B cell (primary cell): ENCODE measurements at regions not wholly inside any gene's neighbourhood (a gene's known extent, or its start where the extent isn't known, plus 50 kb on each side); places are given as distances from the start of the nearest gene placed in this dataset.

Source experiments
- ATAC-seq: fragments of 200-7000 bp; cut with Tn5 transposase; one replicate; pipeline ENCODE4 v1.10.0; 2021; ENCODE audit warnings: low read depth, mild to moderate bottlenecking, moderate number of reproducible peaks, moderate library complexity
- CTCF ChIA-PET: fragments of 350-600 bp; sonication (Branson Sonifier 250); formaldehyde crosslinking; loops from one replicate; lab custom pipeline; 2021; ENCODE audit warnings: antibody characterized with exemption, inconsistent platforms; lab: Charles Lee
- POLR2A ChIA-PET: fragments of 350-600 bp; sonication (Branson Sonifier 250); formaldehyde crosslinking; loops from one replicate; lab custom pipeline; 2021; ENCODE audit warnings: antibody characterized with exemption; lab: Charles Lee
- DNase-seq: peaks from one replicate; pipeline ENCODE4 v3.0.0; 2013
- H2AFZ ChIP-seq: 2 replicates; pipeline ENCODE4 v1.6.1; 2012; ENCODE audit warnings: mild to moderate bottlenecking, low read depth, low read length; ENCODE audit not compliant: insufficient read depth, poor library complexity, severe bottlenecking
- H3K27ac ChIP-seq, 2 donors: 1 replicate in 1 of 2; 2 replicates in 1 of 2; pipeline ENCODE4 v1.5.1; 2012 to 2013; ENCODE audit warnings: low read length in 2 of 2, mild to moderate bottlenecking in 2 of 2, moderate library complexity in 1 of 2
- H3K27me3 ChIP-seq, 4 experiments: fragments of 200-600 bp in 1 of 4; sonication (generic) in 1 of 4; replicated peaks in 1 of 4; 1 replicate in 2 of 4; 2 replicates in 2 of 4; pipeline versions ENCODE4 v1.6.1 to v1.7.0; 2013 to 2016; ENCODE audit warnings: low read length in 3 of 4, mild to moderate bottlenecking in 2 of 4, mixed read lengths in 1 of 4, moderate library complexity in 1 of 4; ENCODE audit not compliant: insufficient read depth in 4 of 4, control insufficient read depth in 3 of 4; ENCODE audit errors: control extremely low read depth in 1 of 4
- H3K36me3 ChIP-seq, 2 experiments: replicated peaks in 1 of 2; 1 replicate in 1 of 2; 2 replicates in 1 of 2; pipeline versions ENCODE4 v1.6.1 to v1.7.1; 2013; ENCODE audit warnings: low read length in 1 of 2; ENCODE audit not compliant: insufficient read depth in 2 of 2, control insufficient read depth in 1 of 2; ENCODE audit errors: control extremely low read depth in 1 of 2, extremely low read depth in 1 of 2
- H3K4me1 ChIP-seq, 2 donors: fragments of 200-600 bp in 1 of 2; sonication (generic) in 1 of 2; 1 replicate in 1 of 2; 2 replicates in 1 of 2; pipeline versions ENCODE4 v1.5.1 to v1.6.1; 2013 to 2017; ENCODE audit warnings: low read length in 2 of 2; ENCODE audit not compliant: control insufficient read depth in 2 of 2, insufficient read depth in 2 of 2
- H3K4me2 ChIP-seq: replicated peaks from 2 replicates; pipeline ENCODE3; 2012; ENCODE audit warnings: mild to moderate bottlenecking, low read depth, low read length; ENCODE audit not compliant: poor library complexity, severe bottlenecking
- H3K4me3 ChIP-seq, 5 experiments: fragments of 200-600 bp in 1 of 5; sonication (generic) in 1 of 5; 1 replicate in 3 of 5; 2 replicates in 2 of 5; pipeline versions ENCODE4 v1.5.1 to v1.7.0; 2011 to 2016; ENCODE audit warnings: low read length in 4 of 5, mild to moderate bottlenecking in 4 of 5, low read depth in 2 of 5, control low read depth in 1 of 5, moderate library complexity in 1 of 5; ENCODE audit not compliant: insufficient read depth in 1 of 5; ENCODE audit errors: control extremely low read depth in 1 of 5, extremely low read depth in 1 of 5
- H3K79me2 ChIP-seq: fragments of 200-600 bp; sonication (generic); one replicate; pipeline ENCODE4 v1.6.0; 2016; ENCODE audit warnings: low read length; ENCODE audit not compliant: control insufficient read depth, insufficient read depth
- H3K9ac ChIP-seq: fragments of 200-600 bp; sonication (generic); 2 replicates; pipeline ENCODE4 v1.6.1; 2017; ENCODE audit warnings: mild to moderate bottlenecking, low read length, moderate library complexity
- H3K9me3 ChIP-seq, 3 donors: one replicate each; pipeline versions ENCODE4 v1.6.1 to v1.7.1; 2013; ENCODE audit warnings: low read length in 2 of 3; ENCODE audit not compliant: control insufficient read depth in 2 of 3, insufficient read depth in 1 of 3; ENCODE audit errors: control extremely low read depth in 1 of 3
- H4K20me1 ChIP-seq: 2 replicates; pipeline ENCODE4 v1.6.0; 2012; ENCODE audit warnings: mild to moderate bottlenecking, low read length; ENCODE audit not compliant: insufficient read depth, control insufficient read depth, poor library complexity, severe bottlenecking
- H3K27ac Mint-ChIP-seq: one replicate; pipeline ENCODE4 v1.8.0; 2021; ENCODE audit warnings: mixed read lengths
- H3K27me3 Mint-ChIP-seq: one replicate; pipeline ENCODE4 v1.8.0; 2021; ENCODE audit warnings: mixed read lengths
- H3K4me1 Mint-ChIP-seq: one replicate; pipeline ENCODE4 v1.8.0; 2021; ENCODE audit warnings: mixed read lengths
- H3K4me3 Mint-ChIP-seq: one replicate; pipeline ENCODE4 v1.8.0; 2021; ENCODE audit warnings: mixed read lengths
- H3K9me3 Mint-ChIP-seq: one replicate; pipeline ENCODE4 v1.8.0; 2022; ENCODE audit warnings: mixed read lengths; ENCODE audit not compliant: insufficient read depth
- CTCF ChIP-seq: fragments of 200-600 bp; IDR thresholded peaks from one replicate; pipeline ENCODE4 v1.8.0; 2022; ENCODE audit warnings: antibody characterized with exemption, mild to moderate bottlenecking
- EZH2 ChIP-seq: IDR thresholded peaks from 2 replicates; pipeline ENCODE4 v1.6.1; 2012; ENCODE audit warnings: borderline replicate concordance, low read depth, mild to moderate bottlenecking, moderate library complexity, low read length; ENCODE audit not compliant: insufficient read depth, poor library complexity, severe bottlenecking
- WGBS: methylation state at CpG from one replicate; pipeline ENCODE4 v1.1.5; 2013; ENCODE audit warnings: missing lambda C conversion rate; ENCODE audit not compliant: insufficient coverage; 5-methylcytosine and 5-hydroxymethylcytosine counted together
- intact Hi-C: fragments of 100-400 bp; cut with micrococcal nuclease; formaldehyde crosslinking; loops from one replicate; pipeline ENCODE4 v1.10.0; 2022

- Histone ChIP-seq H2AFZ (no peak overlapping the region), H3K4me2 (no peak overlapping the region), H3K27ac (no peak overlapping the region), H3K36me3 (no peaks in the 10 kb centered on the region), H3K79me2 (no peaks in the 10 kb centered on the region), H3K4me3 (no peak overlapping the region), H3K9ac (no peak overlapping the region), H3K4me1 (no peaks in the 10 kb centered on the region), H3K27me3 (no peaks in the 10 kb centered on the region), H3K9me3 (no peaks in the 10 kb centered on the region), H4K20me1 (no peaks in the 10 kb centered on the region)
- intact Hi-C loops: no loop called here
- no peak for TF ChIP-seq CTCF
- no peak for TF ChIP-seq EZH2
- CTCF ChIA-PET: no interaction called here
- no peaks in the 10 kb centered on the region for H3K27me3 Mint-ChIP-seq
- no peaks in the 10 kb centered on the region for H3K9me3 Mint-ChIP-seq
- H3K4me3 Mint-ChIP-seq: no peak overlapping the region
- WGBS: 100% methylated on average over 1 of the region's 2 CpGs
- ATAC-seq (no peak), DNase-seq (no peak)
- no peak overlapping the region for H3K27ac Mint-ChIP-seq
- POLR2A ChIA-PET: no interaction called here
- no peaks in the 10 kb centered on the region for H3K4me1 Mint-ChIP-seq
Observed at GRCh38 chr11:80948781-80949180, 1508.0 kb upstream of the TENM4 start.

DNA sequence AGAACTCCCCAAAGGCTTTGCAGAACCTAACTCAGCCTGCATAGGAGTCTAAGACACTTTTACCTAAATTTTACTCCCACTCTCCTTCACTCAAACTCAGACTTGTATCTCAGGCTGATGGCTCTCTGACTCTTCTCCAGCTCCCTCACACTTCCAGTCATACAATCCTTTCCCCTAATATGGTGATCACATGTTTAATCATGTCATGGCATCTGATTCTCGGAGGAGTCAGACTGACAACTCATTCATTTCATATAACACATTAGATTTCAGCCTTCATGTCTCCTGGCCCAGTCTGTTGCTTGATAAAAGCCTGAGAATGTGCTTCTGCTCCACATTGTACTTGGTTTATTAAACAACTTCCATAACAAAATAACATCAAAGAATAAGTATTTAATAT, 1503.9 kb upstream of the TENM4 start:
- H4K20me1 ChIP-seq: no peaks in the 10 kb centered on the region
- H3K36me3 ChIP-seq: no peaks in the 10 kb centered on the region
- no peak overlapping the region for H2AFZ ChIP-seq
- intact Hi-C loops: no loop called here
- ChIA-PET CTCF (no interaction called here), POLR2A (no interaction called here)
- H3K9ac ChIP-seq: no peak overlapping the region
- H3K27ac ChIP-seq: no peak overlapping the region
- no peaks in the 10 kb centered on the region for H3K79me2 ChIP-seq
- H3K4me3 Mint-ChIP-seq: no peak overlapping the region
- no peaks in the 10 kb centered on the region for H3K4me1 ChIP-seq
- H3K27ac Mint-ChIP-seq: no peak overlapping the region
- no peaks in the 10 kb centered on the region for H3K9me3 ChIP-seq
- no peaks in the 10 kb centered on the region for H3K27me3 Mint-ChIP-seq
- DNase-seq (no peak), ATAC-seq (no peak)
- H3K27me3 ChIP-seq: no peaks in the 10 kb centered on the region
- H3K4me1 Mint-ChIP-seq: no peaks in the 10 kb centered on the region
- H3K4me2 ChIP-seq: no peak overlapping the region
- no peaks in the 10 kb centered on the region for H3K9me3 Mint-ChIP-seq
- TF ChIP-seq CTCF (no peak), EZH2 (no peak)
- H3K4me3 ChIP-seq: no peak overlapping the region
- 100% methylated on average over 1 of the region's 1 CpG for WGBS
